Subcutaneous abdominal adipose tissue (tissue), 5 donors: ENCODE measurements at regions not wholly inside any gene's neighbourhood (a gene's known extent, or its start where the extent isn't known, plus 50 kb on each side); places are given as distances from the start of the nearest gene placed in this dataset.
"Not testable (repeated sequence)": the region's sequence is repeated elsewhere in the genome, so short reads cannot be mapped to it uniquely, and the experiment has no call there.

ENCODE experiments used
- H3K27ac ChIP-seq: one replicate; pipeline ENCODE4 v1.7.0; 2013; ENCODE audit warnings: low read depth, mild to moderate bottlenecking, inconsistent platforms, low read length, moderate library complexity
- H3K27me3 ChIP-seq, 5 donors: one replicate each; pipeline ENCODE4 v1.7.0; 2013; ENCODE audit warnings: low read length in 5 of 5, inconsistent platforms in 1 of 5; ENCODE audit not compliant: control insufficient read depth in 5 of 5, insufficient read depth in 4 of 5
- H3K36me3 ChIP-seq, 5 donors: one replicate each; pipeline ENCODE4 v1.7.0; 2013; ENCODE audit warnings: low read length in 5 of 5; ENCODE audit not compliant: control insufficient read depth in 5 of 5, insufficient read depth in 5 of 5
- H3K4me1 ChIP-seq, 5 donors: one replicate each; pipeline ENCODE4 v1.7.0; 2013; ENCODE audit warnings: low read length in 5 of 5, mild to moderate bottlenecking in 3 of 5, moderate library complexity in 1 of 5; ENCODE audit not compliant: control insufficient read depth in 5 of 5, insufficient read depth in 5 of 5
- H3K4me3 ChIP-seq, 5 donors: one replicate each; pipeline ENCODE4 v1.7.0; 2013; ENCODE audit warnings: low read length in 5 of 5, low read depth in 1 of 5
- H3K9ac ChIP-seq, 5 donors: one replicate each; pipeline ENCODE4 v1.7.0; 2013; ENCODE audit warnings: low read length in 5 of 5, mild to moderate bottlenecking in 4 of 5, moderate library complexity in 3 of 5
- H3K9me3 ChIP-seq, 5 donors: one replicate each; pipeline ENCODE4 v1.7.0; 2013; ENCODE audit warnings: low read length in 5 of 5; ENCODE audit not compliant: control insufficient read depth in 5 of 5
- donor health status: healthy.
- donor health status: healthy.
- donor health status: healthy.
- donor health status: healthy.
- donor health status: healthy.

DNA sequence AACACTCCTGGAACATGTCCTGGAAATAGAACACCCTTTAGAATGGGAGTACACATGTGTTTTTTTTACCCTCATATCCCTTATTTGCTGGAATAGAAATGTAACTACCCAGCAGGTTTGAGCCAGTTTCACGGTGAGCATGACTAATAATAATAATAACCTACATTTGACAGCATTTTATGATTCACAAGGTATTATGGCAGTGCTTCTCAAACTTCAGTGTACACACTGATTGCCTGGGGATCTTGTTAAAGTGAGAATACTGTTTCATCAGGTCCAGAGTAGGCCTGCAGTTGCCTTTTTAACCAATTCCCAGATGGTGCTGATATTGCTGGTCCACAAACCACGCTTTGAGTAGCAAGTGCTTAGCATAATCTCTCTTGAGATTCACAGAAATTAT is 63.9 kb downstream of the NFKBIZ start:
- H3K36me3 ChIP-seq = no peaks in the 10 kb centered on the region
- H3K4me3 ChIP-seq = no peak overlapping the region
- no peak overlapping the region for H3K27ac ChIP-seq
- no peaks in the 10 kb centered on the region for H3K9me3 ChIP-seq
- H3K4me1 ChIP-seq = no peaks in the 10 kb centered on the region
- H3K27me3 ChIP-seq = no peaks in the 10 kb centered on the region
- H3K9ac ChIP-seq = no peak overlapping the region

DNA sequence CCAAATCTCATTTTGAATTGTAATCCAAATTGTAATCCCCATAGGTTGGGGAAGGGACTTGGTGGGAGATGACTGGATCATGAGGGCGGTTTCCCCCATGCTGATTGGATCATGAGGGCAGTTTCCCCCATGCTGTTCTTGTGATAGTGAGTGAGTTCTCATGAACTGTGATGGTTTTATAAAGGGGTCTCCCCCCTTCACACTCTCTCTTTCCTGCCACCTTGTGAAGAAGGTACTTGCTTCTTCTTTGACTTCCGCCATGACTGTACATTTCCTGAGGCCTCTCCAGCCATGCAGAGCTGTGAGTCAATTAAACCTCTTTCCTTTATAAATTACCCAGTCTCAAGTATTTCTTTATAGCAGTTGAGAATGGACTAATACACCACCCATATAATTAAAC is 68.4 kb downstream of the NFKBIZ start:
- not testable (repeated sequence) for H3K4me1 ChIP-seq, H3K36me3 ChIP-seq, H3K9me3 ChIP-seq, H3K27ac ChIP-seq, H3K4me3 ChIP-seq, H3K27me3 ChIP-seq, H3K9ac ChIP-seq

GRCh38 chr3:101922151-101922725 is 72.9 kb downstream of the NFKBIZ start:
- H3K4me3 ChIP-seq, H3K9ac ChIP-seq, H3K27me3 ChIP-seq, H3K4me1 ChIP-seq, H3K36me3 ChIP-seq, H3K27ac ChIP-seq, H3K9me3 ChIP-seq: not testable (repeated sequence)

DNA sequence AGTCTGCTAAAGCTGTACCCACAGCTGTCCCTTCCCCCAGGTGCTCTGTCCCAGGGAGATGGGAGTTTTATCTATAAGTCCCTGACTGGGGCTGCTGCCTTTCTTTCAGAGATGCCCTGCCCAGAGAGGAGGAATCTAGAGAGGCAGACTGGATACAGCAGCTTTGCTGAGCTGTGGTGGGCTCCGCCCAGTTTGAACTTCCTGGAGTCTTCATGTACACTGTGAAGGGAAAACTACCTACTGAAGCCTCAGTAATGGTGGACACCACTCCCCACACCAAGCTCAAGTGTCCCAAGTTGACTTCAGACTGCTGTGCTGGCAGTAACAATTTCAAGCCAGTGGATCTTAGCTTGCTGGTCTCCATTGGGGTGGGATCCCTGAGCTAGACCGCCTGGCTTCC is 75.3 kb downstream of the NFKBIZ start:
- not testable (repeated sequence) for H3K27ac ChIP-seq, H3K36me3 ChIP-seq, H3K4me3 ChIP-seq, H3K4me1 ChIP-seq, H3K9ac ChIP-seq, H3K9me3 ChIP-seq, H3K27me3 ChIP-seq

DNA sequence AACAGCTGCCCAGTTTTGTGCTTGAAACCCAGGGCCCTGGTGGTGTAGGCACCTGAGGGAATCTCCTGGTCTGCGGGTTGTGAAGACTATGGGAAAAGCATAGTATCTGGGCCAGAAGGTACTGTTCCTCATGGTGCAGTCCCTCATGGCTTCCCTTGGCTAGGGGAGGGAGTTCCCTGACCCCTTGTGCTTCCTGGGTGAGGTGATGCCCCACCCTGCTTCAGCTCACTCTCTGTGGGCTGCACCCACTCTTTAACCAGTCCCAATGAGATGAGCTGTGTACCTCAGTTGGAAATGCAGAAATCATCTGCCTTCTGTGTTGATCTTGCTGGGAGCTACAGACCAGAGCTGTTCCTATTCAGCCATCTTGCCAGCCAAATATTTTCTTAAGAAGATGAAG is 75.8 kb downstream of the NFKBIZ start:
- not testable (repeated sequence) for H3K4me3 ChIP-seq, H3K27ac ChIP-seq, H3K36me3 ChIP-seq, H3K4me1 ChIP-seq, H3K27me3 ChIP-seq, H3K9me3 ChIP-seq, H3K9ac ChIP-seq

DNA sequence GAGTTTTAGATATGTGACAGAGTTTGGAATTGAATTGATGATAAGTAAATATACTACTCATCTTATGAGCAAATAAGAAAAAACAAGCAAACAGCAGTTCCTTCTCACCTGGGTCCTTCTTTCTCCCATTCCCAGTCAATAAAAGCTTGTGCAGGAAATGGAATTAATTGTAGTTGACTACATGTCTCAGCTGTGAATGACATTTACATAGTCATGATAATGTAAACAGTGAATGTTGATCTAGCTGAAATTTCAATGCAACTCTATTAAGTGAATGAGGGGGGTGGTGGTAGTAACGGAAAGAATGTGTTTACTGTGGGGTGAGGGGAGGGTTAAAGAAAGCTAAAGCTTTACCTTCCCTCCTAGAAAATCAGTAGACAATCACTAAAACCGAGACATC is 76.2 kb downstream of the NFKBIZ start:
- no peaks in the 10 kb centered on the region for H3K36me3 ChIP-seq
- no peak overlapping the region for H3K9ac ChIP-seq
- no peaks in the 10 kb centered on the region for H3K4me1 ChIP-seq
- H3K27ac ChIP-seq = no peak overlapping the region
- no peaks in the 10 kb centered on the region for H3K27me3 ChIP-seq
- H3K4me3 ChIP-seq = no peak overlapping the region
- H3K9me3 ChIP-seq = no peaks in the 10 kb centered on the region

DNA sequence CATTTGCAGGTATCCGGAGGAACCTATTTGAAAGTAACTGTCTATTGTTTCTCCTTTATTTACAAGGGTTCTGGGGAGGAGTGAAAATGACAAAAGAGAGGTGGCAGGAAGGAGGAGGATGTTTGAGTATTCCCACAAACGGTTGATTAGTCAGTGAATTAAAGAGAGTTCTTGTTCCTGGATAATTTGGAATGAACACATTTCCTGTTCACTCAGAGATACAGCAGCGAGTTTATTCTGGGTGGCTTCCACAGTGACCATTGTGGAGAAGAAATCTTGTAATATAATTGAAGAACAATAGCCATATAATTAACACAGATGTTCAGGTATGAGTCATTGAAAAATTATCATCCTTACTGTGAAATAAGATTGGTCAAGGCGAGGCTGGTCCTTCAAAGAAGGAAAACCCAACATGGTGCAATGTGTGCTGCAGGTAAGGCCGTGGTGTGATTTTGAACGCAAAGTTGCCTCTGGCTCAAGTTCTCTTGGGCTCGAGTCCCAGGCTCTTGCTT is 77.3 kb downstream of the NFKBIZ start:
- H3K9ac ChIP-seq = no peak overlapping the region
- H3K27ac ChIP-seq = no peak overlapping the region
- H3K9me3 ChIP-seq = no peaks in the 10 kb centered on the region
- H3K4me3 ChIP-seq = no peak overlapping the region
- no peaks in the 10 kb centered on the region for H3K27me3 ChIP-seq
- H3K4me1 ChIP-seq = no peaks in the 10 kb centered on the region
- no peaks in the 10 kb centered on the region for H3K36me3 ChIP-seq

DNA sequence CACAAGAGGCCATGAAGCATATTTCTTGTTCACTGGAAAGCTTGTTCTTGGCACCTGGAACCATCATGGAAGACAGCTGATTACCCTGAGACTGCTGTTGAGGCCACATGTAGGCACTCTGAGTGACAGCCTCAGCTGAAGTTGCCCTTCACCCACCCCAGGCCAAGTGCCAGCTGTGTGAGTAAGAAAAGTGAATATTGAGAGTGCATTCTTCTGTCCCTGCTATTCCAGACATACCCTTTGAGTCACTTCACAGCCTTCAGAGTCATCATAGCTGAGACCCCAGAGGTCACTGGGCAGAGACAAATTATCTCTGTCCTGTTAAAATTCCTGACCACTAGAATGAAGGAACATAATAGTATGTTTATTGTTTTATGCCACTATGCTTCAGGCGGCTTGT is 79.6 kb downstream of the NFKBIZ start:
- Histone ChIP-seq H3K9me3 (no peaks in the 10 kb centered on the region), H3K36me3 (no peaks in the 10 kb centered on the region), H3K4me3 (no peak overlapping the region)

DNA sequence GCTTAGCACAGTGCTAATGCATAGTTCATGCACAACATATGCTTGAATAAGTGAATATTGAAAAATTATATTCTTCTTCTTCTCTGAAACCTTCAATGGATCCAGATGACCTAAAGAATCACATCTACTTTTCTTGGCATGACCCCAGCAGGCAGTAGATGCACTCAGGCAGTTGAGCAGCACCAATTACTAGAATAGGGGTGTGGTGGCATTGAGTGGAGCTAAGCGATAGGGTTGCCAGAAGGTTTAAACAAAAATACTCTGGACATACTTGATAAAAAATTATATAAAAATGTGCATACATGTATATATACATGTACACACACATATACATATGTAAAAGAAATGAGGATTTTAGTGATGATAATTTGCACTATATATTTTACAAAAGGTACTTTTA is 81.8 kb downstream of the NFKBIZ start:
- Histone ChIP-seq H3K4me1 (no peaks in the 10 kb centered on the region), H3K27me3 (no peaks in the 10 kb centered on the region)

More for the DNA sequence above, 79.6 kb downstream of the NFKBIZ start:
- Histone ChIP-seq H3K4me1 (no peaks in the 10 kb centered on the region), H3K27ac (no peak overlapping the region), H3K9ac (no peak overlapping the region), H3K27me3 (no peaks in the 10 kb centered on the region)

DNA sequence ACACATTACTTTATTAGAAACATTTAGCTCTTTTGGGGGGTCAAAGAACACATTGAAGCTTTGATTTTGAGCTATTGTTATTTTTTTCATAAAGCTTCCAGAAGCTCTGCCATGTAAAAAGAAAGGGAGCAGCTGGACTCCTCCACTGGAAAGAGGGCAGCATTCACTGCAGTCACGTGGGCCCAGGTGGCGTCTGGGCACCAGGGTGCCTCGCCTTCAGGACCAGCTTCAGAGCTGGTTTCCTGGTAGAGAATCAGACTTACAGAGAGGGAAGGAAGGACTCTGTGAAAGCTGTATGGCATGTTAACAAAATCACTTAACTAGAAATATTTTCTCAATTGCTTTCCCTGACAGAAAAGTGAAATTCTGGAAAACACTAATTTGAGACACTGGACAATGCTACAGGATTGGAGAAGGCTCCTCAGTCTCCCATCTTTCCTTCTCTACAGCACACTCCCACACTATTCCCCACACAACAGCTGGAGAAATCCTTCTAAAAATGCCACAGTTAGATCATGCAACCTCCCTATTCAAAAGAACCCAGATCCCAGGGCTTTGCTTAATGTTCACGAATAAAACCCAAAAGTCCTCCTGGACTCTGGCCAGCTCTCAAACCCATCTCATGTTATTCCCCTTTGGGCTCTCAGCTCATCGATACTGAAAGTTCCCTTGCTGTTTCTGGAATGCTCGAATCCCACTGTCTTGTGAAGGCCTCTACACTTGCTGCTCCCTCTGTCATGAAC is 83.2 kb downstream of the NFKBIZ start:
- Histone ChIP-seq H3K4me1 (no peaks in the 10 kb centered on the region), H3K27ac (no peak overlapping the region), H3K27me3 (no peaks in the 10 kb centered on the region), H3K36me3 (no peaks in the 10 kb centered on the region), H3K4me3 (no peak overlapping the region), H3K9ac (no peak overlapping the region), H3K9me3 (no peaks in the 10 kb centered on the region)

More for the DNA sequence above, 81.8 kb downstream of the NFKBIZ start:
- no peak overlapping the region for H3K9ac ChIP-seq
- no peak overlapping the region for H3K27ac ChIP-seq
- H3K9me3 ChIP-seq = no peaks in the 10 kb centered on the region
- no peak overlapping the region for H3K4me3 ChIP-seq
- H3K36me3 ChIP-seq = no peaks in the 10 kb centered on the region
